ENCODE measurements at regions not wholly inside any gene's neighbourhood (a gene's known extent, or its start where the extent isn't known, plus 50 kb on each side); places are given as distances from the start of the nearest gene placed in this dataset.

GRCh38 chrX:123809854-123810375 lies 49.9 kb upstream of the XIAP start (continued):
- TF ChIP-seq REST (IDR thresholded peaks at IDR 0.05; ENCODE audit: low read depth) (no peak), SP1 (IDR thresholded peaks at IDR 0.05; ENCODE audit: low read depth) (no peak), ELF1 (IDR thresholded peaks at IDR 0.05; ENCODE audit: borderline replicate concordance, low read depth) (no peak), MAX (IDR thresholded peaks at IDR 0.05) (no peak), SRF (IDR thresholded peaks at IDR 0.05; ENCODE audit: low read depth) (no peak)
